ENCODE measurements at regions not wholly inside any gene's neighbourhood (a gene's known extent, or its start where the extent isn't known, plus 50 kb on each side); places are given as distances from the start of the nearest gene placed in this dataset.

- no peak for TF ChIP-seq CTCF (IDR thresholded peaks at IDR 0.05)
- TF ChIP-seq POLR2A (IDR thresholded peaks at IDR 0.05): no peak
Observed at GRCh38 chr9:87109851-87110250, 162.5 kb upstream of the GAS1 start.

Data from testis (tissue), 2 donors.